Testis (tissue), 2 donors: ENCODE measurements at regions not wholly inside any gene's neighbourhood (a gene's known extent, or its start where the extent isn't known, plus 50 kb on each side); places are given as distances from the start of the nearest gene placed in this dataset.

Experiments
- CTCF ChIP-seq, 3 experiments: fragments of 450-650 bp in 2 of 3; fragments of 200-600 bp in 1 of 3; sonication (generic) in 1 of 3; IDR thresholded peaks; one replicate each; pipeline ENCODE4 v1.5.1; 2016 to 2019; ENCODE audit warnings: antibody characterized with exemption in 3 of 3, mild to moderate bottlenecking in 2 of 3, moderate library complexity in 1 of 3
- POLR2A ChIP-seq: fragments of 450-650 bp; IDR thresholded peaks from one replicate; pipeline ENCODE4 v1.6.1; 2017; ENCODE audit warnings: antibody characterized with exemption, mild to moderate bottlenecking, moderate library complexity

- TF ChIP-seq CTCF (IDR thresholded peaks at IDR 0.05) (no peak), POLR2A (no peak)
Measured at GRCh38 chr15:45854455-45855202, 219.8 kb downstream of the SQOR start.
